H9 (cell line): ENCODE measurements at regions not wholly inside any gene's neighbourhood (a gene's known extent, or its start where the extent isn't known, plus 50 kb on each side); places are given as distances from the start of the nearest gene placed in this dataset.

Experiments
- DNase-seq: peaks from one replicate; pipeline ENCODE4 v3.0.0-alpha.2; 2017
- H2AFZ ChIP-seq: one replicate; pipeline ENCODE4 v1.6.1; 2013; ENCODE audit warnings: mild to moderate bottlenecking, low read length, control low read depth, moderate library complexity
- H2AK5ac ChIP-seq: 2 replicates; pipeline ENCODE4 v1.6.1; 2013; ENCODE audit warnings: low read length, control low read depth, mixed read lengths; ENCODE audit not compliant: insufficient read length
- H2BK120ac ChIP-seq: one replicate; pipeline ENCODE4 v1.6.1; 2013; ENCODE audit warnings: low read depth, mild to moderate bottlenecking, low read length, control low read depth, inconsistent platforms; ENCODE audit not compliant: poor library complexity, severe bottlenecking
- H2BK12ac ChIP-seq: 2 replicates; pipeline ENCODE4 v1.6.1; 2013; ENCODE audit warnings: low read length, control low read depth, mixed read lengths, low read depth; ENCODE audit not compliant: insufficient read length
- H2BK15ac ChIP-seq: 2 replicates; pipeline ENCODE4 v1.6.1; 2013; ENCODE audit warnings: low read depth, low read length, control low read depth
- H2BK20ac ChIP-seq: one replicate; pipeline ENCODE4 v1.6.1; 2013; ENCODE audit warnings: low read depth, mild to moderate bottlenecking, low read length, control low read depth, inconsistent platforms; ENCODE audit not compliant: poor library complexity, severe bottlenecking
- H2BK5ac ChIP-seq: 2 replicates; pipeline ENCODE4 v1.6.1; 2013; ENCODE audit warnings: low read length, control low read depth, mixed read lengths; ENCODE audit not compliant: insufficient read length
- H3K14ac ChIP-seq: 2 replicates; pipeline ENCODE4 v1.6.1; 2013; ENCODE audit warnings: low read length, control low read depth; ENCODE audit not compliant: insufficient read depth
- H3K18ac ChIP-seq: 2 replicates; pipeline ENCODE4 v1.6.1; 2013; ENCODE audit warnings: low read depth, mild to moderate bottlenecking, mixed read lengths, low read length, control low read depth; ENCODE audit not compliant: insufficient read length
- H3K23ac ChIP-seq: 2 replicates; pipeline ENCODE4 v1.6.1; 2013; ENCODE audit warnings: low read length, control low read depth, mixed read lengths, low read depth; ENCODE audit not compliant: insufficient read length
- H3K23me2 ChIP-seq: 2 replicates; pipeline ENCODE4 v1.6.1; 2013; ENCODE audit warnings: low read depth, mild to moderate bottlenecking, mixed read lengths, low read length, control low read depth; ENCODE audit not compliant: insufficient read length, poor library complexity, severe bottlenecking
- H3K27ac ChIP-seq: 2 replicates; pipeline ENCODE4 v1.5.1; 2013; ENCODE audit warnings: low read length, control low read depth, mixed read lengths, low read depth; ENCODE audit not compliant: insufficient read length
- H3K27me3 ChIP-seq: 2 replicates; pipeline ENCODE4 v1.6.1; 2013; ENCODE audit warnings: low read length, control low read depth, inconsistent platforms; ENCODE audit not compliant: insufficient read depth
- H3K4ac ChIP-seq: 2 replicates; pipeline ENCODE4 v1.6.1; 2013; ENCODE audit warnings: low read depth, mild to moderate bottlenecking, control low read depth, inconsistent platforms, low read length, moderate library complexity
- H3K4me1 ChIP-seq: 2 replicates; pipeline ENCODE4 v1.6.1; 2013; ENCODE audit warnings: low read length, control low read depth, inconsistent platforms; ENCODE audit not compliant: insufficient read depth
- H3K4me2 ChIP-seq: 2 replicates; pipeline ENCODE4 v1.6.1; 2013; ENCODE audit warnings: low read length, control low read depth, mixed read lengths; ENCODE audit not compliant: insufficient read length, insufficient read depth
- H3K56ac ChIP-seq: 2 replicates; pipeline ENCODE4 v1.6.1; 2013; ENCODE audit warnings: low read depth, mild to moderate bottlenecking, mixed read lengths, low read length, control low read depth; ENCODE audit not compliant: insufficient read length
- H3K79me1 ChIP-seq: 2 replicates; pipeline ENCODE4 v1.6.1; 2013; ENCODE audit warnings: low read depth, mild to moderate bottlenecking, moderate library complexity, low read length, control low read depth, inconsistent platforms; ENCODE audit not compliant: insufficient read depth, poor library complexity, severe bottlenecking
- H3K79me2 ChIP-seq: 2 replicates; pipeline ENCODE4 v1.6.1; 2013; ENCODE audit warnings: low read length, control low read depth, inconsistent platforms; ENCODE audit not compliant: insufficient read depth
- H3K9ac ChIP-seq: 2 replicates; pipeline ENCODE4 v1.6.1; 2013; ENCODE audit warnings: low read length, control low read depth, mixed read lengths; ENCODE audit not compliant: insufficient read length; ENCODE audit errors: extremely low read depth
- H3K9me3 ChIP-seq: one replicate; pipeline ENCODE4 v1.6.1; 2013; ENCODE audit warnings: low read depth, low read length, inconsistent platforms; ENCODE audit not compliant: control insufficient read depth
- H3T11ph ChIP-seq: one replicate; pipeline ENCODE4 v1.6.1; 2013; ENCODE audit warnings: mild to moderate bottlenecking, low read length, control low read depth, inconsistent platforms
- H4K20me1 ChIP-seq: one replicate; pipeline ENCODE4 v1.6.1; 2013; ENCODE audit not compliant: control insufficient read depth, insufficient read length, insufficient read depth
- H4K5ac ChIP-seq: 2 replicates; pipeline ENCODE4 v1.6.1; 2013; ENCODE audit warnings: low read depth, mild to moderate bottlenecking, mixed read lengths, low read length, control low read depth; ENCODE audit not compliant: insufficient read length
- H4K8ac ChIP-seq: replicated peaks from 2 replicates; pipeline ENCODE4 v1.6.1; 2013; ENCODE audit warnings: low read length, control low read depth, mixed read lengths, low read depth; ENCODE audit not compliant: insufficient read length
- H4K91ac ChIP-seq: 2 replicates; pipeline ENCODE4 v1.6.1; 2013; ENCODE audit warnings: low read depth, mild to moderate bottlenecking, moderate library complexity, mixed read lengths, low read length, control low read depth; ENCODE audit not compliant: insufficient read length
- H3K27ac Mint-ChIP-seq, 3 experiments: 2 replicates in 2 of 3; 3 replicates in 1 of 3; pipeline ENCODE4 v1.8.0; 2020 to 2021; ENCODE audit warnings: mixed read lengths in 3 of 3, mild to moderate bottlenecking in 1 of 3, moderate library complexity in 1 of 3
- H3K27me3 Mint-ChIP-seq: 2 replicates; pipeline ENCODE4 v1.8.0; 2021; ENCODE audit warnings: low read depth, mild to moderate bottlenecking, moderate library complexity, mixed read lengths
- H3K36me3 Mint-ChIP-seq, 3 experiments: 2 replicates in 2 of 3; 3 replicates in 1 of 3; pipeline ENCODE4 v1.8.0; 2020 to 2021; ENCODE audit warnings: low read depth in 3 of 3, mixed read lengths in 3 of 3; ENCODE audit not compliant: insufficient read depth in 1 of 3
- H3K4me1 Mint-ChIP-seq, 2 experiments: 2 replicates each; pipeline ENCODE4 v1.8.0; 2020; ENCODE audit warnings: mixed read lengths in 2 of 2
- H3K4me3 Mint-ChIP-seq, 2 experiments: 2 replicates in 1 of 2; 3 replicates in 1 of 2; pipeline ENCODE4 v1.8.0; 2020 to 2021; ENCODE audit warnings: mild to moderate bottlenecking in 2 of 2, mixed read lengths in 2 of 2, moderate library complexity in 1 of 2
- H3K9me3 Mint-ChIP-seq, 2 experiments: 2 replicates in 1 of 2; 3 replicates in 1 of 2; pipeline ENCODE4 v1.8.0; 2020; ENCODE audit warnings: mild to moderate bottlenecking in 2 of 2, mixed read lengths in 2 of 2, moderate library complexity in 1 of 2
- CTCF ChIP-seq: fragments of 200-600 bp; sonication (generic); conservative IDR thresholded peaks from 3 replicates; pipeline ENCODE4 v1.8.0; 2021; ENCODE audit warnings: antibody characterized with exemption, mild to moderate bottlenecking
- WGBS: extraction: QIAGEN DNeasy Blood & Tissue Kit; methylation state at CpG from one replicate; pipeline ENCODE4 v1.1.7; 2013; ENCODE audit warnings: missing lambda C conversion rate, low lambda C conversion rate, mixed read lengths; ENCODE audit not compliant: insufficient read length; ENCODE audit errors: extremely low coverage; 5-methylcytosine and 5-hydroxymethylcytosine counted together

GRCh38 chr6:152916035-152916434 is 66.8 kb downstream of the FBXO5 start:
- DNase-seq = no peak
- Histone ChIP-seq H3K56ac (no peak overlapping the region), H3T11ph (no peak overlapping the region), H2BK120ac (no peak overlapping the region), H3K18ac (no peak overlapping the region), H4K91ac (no peak overlapping the region), H3K9ac (no peak overlapping the region), H3K27ac (no peak overlapping the region), H3K9me3 (no peaks in the 10 kb centered on the region), H3K4me1 (peaks cover 3% of the 10 kb centered on the region; the same call in 1 of the 2 replicates), H3K79me1 (no peaks in the 10 kb centered on the region), H3K79me2 (no peaks in the 10 kb centered on the region), H3K27me3 (no peaks in the 10 kb centered on the region), H4K5ac (no peak overlapping the region), H4K20me1 (no peaks in the 10 kb centered on the region), H3K23me2 (no peaks in the 10 kb centered on the region), H2BK15ac (no peak overlapping the region), H2BK20ac (no peak overlapping the region), H4K8ac (no peak overlapping the region), H2AK5ac (no peak overlapping the region), H2AFZ (no peak overlapping the region), H2BK12ac (no peak overlapping the region), H3K4me2 (no peak overlapping the region), H3K14ac (no peak overlapping the region), H2BK5ac (no peak overlapping the region), H3K23ac (no peak overlapping the region), H3K4ac (no peak overlapping the region)
- H3K36me3 Mint-ChIP-seq = peaks cover 0 to 4% (median 0%) of the 10 kb centered on the region in 3 experiments; a peak in 4 of 7 replicates
- H3K4me1 Mint-ChIP-seq = peaks cover 11 to 16% of the 10 kb centered on the region in 2 experiments
- H3K27me3 Mint-ChIP-seq = peaks cover 14% of the 10 kb centered on the region
- no peak overlapping the region for H3K4me3 Mint-ChIP-seq
- H3K9me3 Mint-ChIP-seq = peaks cover 3 to 11% of the 10 kb centered on the region in 2 experiments; a peak in 3 of 5 replicates
- no peak for TF ChIP-seq CTCF
- no peak overlapping the region for H3K27ac Mint-ChIP-seq
- WGBS = no CpG with 5 or more reads among the region's 1 CpG
